ENCODE measurements at regions not wholly inside any gene's neighbourhood (a gene's known extent, or its start where the extent isn't known, plus 50 kb on each side); places are given as distances from the start of the nearest gene placed in this dataset.

DNA sequence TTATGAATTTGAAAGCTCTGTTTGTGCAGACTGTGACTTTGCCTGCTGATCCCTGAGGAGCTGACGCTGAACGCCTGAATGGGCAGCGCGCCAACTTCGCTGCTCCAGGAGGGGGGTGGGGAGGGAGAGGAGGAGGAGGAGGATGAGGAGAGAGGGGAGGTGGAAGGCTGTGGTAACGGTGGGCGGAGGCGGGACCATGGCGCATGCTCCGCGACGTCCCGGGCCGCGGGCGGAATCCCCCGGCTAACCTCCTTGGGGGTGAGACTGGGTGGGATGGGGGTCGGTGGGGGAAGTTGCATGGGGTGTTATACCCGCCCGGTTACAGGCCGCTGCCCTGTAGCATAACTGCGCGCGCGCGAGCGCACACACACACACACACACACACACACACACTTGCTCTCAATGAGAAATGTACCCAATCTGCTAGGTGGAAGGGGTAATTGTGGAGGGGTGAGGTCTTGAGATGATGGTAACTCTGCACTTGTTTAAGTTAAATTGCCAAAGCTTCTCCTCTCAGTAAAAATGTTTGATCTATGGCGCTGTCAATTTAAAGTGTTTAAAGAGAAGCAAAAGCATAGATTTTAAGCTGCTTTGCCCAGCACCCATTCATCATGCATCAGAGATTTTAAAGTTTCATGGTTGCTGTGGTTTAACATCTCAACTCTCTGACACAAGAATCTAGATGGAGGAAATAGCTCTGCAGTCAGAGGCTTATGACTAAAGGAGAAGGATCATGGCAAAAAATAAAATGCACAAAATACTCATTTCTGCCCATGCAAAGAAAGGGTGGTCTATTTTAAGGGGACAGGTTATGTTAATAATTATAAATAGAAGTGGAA, 76.6 kb upstream of the TBCA start:
- Histone ChIP-seq H3K27ac (ENCODE audit: low read length) (no peak overlapping the region), H3K4me1 (ENCODE audit: control insufficient read depth, insufficient read depth, low read length) (peaks cover 5% of the 10 kb centered on the region), H3K36me3 (ENCODE audit: control insufficient read depth in 2 of 2, insufficient read depth in 2 of 2, low read length in 2 of 2) (no peaks in the 10 kb centered on the region), H3K9me3 (ENCODE audit: control insufficient read depth in 2 of 2, low read length in 2 of 2) (no peaks in the 10 kb centered on the region), H3K4me3 (ENCODE audit: low read length in 2 of 2) (peak overlapping the region; percentile 80 to 86), H3K27me3 (ENCODE audit: control insufficient read depth in 1 of 2, insufficient read depth in 2 of 2, low read length in 2 of 2) (no peaks in the 10 kb centered on the region), H3K9ac (ENCODE audit: low read length in 2 of 2) (peak overlapping the region; percentile 21 to 63)

DNA sequence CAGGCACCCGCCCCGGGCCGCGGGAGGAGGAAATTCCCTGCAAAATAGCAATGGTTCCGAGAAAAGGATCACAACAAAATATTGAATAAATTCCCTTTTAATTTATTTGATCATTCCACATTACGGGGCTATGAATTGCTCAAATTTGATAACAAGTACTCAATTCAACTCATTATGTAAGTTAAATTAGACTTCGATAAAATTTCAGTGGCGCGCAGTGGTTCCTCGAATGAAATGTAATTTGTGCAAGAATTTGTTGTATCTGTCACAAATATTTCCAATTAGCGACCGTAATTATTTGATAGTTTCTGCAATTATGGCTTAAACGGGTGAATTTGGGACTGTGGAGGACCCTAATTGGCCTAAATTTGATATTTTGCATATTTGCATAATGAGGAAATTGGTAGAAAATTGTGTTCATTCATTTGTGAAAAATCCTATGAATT, 76.0 kb upstream of the TBCA start:
- H3K9me3 ChIP-seq (ENCODE audit: control insufficient read depth in 2 of 2, low read length in 2 of 2) = no peaks in the 10 kb centered on the region
- H3K27ac ChIP-seq (ENCODE audit: low read length) = no peak overlapping the region
- no peaks in the 10 kb centered on the region for H3K36me3 ChIP-seq (ENCODE audit: control insufficient read depth in 2 of 2, insufficient read depth in 2 of 2, low read length in 2 of 2)
- peak overlapping the region; percentile 21 to 63 for H3K9ac ChIP-seq (ENCODE audit: low read length in 2 of 2)
- no peaks in the 10 kb centered on the region for H3K27me3 ChIP-seq (ENCODE audit: control insufficient read depth in 1 of 2, insufficient read depth in 2 of 2, low read length in 2 of 2)
- H3K4me1 ChIP-seq (ENCODE audit: control insufficient read depth, insufficient read depth, low read length) = peaks cover 5% of the 10 kb centered on the region
- peak overlapping the region; percentile 80 to 86 for H3K4me3 ChIP-seq (ENCODE audit: low read length in 2 of 2)

DNA sequence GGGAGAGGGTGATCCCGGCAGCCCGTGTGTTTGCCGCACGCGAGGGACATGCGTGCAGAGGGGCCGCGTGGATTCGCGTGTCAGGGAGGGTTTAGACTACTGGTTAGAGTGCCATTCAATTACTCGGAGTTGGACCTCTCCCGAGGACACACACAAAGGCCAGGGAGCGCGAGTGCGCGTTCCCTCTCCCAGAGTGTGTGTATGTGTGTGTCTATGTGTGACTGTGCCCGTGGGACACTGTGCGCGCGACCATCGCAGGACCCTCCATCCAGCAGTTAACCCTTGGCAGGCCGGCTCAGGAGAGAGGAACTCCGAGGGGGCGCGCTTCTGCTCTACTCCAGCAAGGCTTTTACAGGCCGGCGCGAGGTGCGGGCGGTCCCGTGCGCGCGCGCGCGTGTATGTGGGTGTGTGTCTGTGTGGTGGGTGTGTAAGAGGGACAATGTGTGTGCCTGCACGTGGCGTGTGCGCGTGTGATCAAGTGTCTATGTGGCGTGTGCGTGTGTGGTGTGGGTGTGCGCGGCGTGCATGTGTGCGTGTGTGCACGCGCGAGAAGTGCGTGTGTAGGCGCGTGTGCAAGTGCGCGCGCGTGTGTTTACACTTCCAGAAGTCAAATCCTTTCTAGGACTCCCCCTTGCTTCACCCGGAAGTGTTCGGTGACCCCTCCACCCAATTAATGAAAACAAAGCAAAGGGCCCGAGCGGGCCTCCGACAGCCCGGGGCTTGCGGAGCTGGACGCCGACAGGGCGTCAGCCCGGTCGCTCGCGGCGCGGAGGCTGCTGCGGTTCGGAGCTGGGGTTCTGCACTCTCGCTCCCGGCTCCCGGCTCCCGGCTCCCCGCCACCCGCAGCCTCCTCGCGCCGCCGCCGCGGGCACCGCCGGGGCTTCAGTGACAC, 75.3 kb upstream of the TBCA start:
- Histone ChIP-seq H3K27ac (ENCODE audit: low read length) (no peak overlapping the region), H3K4me1 (ENCODE audit: control insufficient read depth, insufficient read depth, low read length) (peaks cover 5% of the 10 kb centered on the region), H3K9ac (ENCODE audit: low read length in 2 of 2) (peak overlapping the region; percentile 36 to 63), H3K4me3 (ENCODE audit: low read length in 2 of 2) (peak overlapping the region; percentile 80 to 86), H3K9me3 (ENCODE audit: control insufficient read depth in 2 of 2, low read length in 2 of 2) (no peaks in the 10 kb centered on the region), H3K27me3 (ENCODE audit: control insufficient read depth in 1 of 2, insufficient read depth in 2 of 2, low read length in 2 of 2) (no peaks in the 10 kb centered on the region), H3K36me3 (ENCODE audit: control insufficient read depth in 2 of 2, insufficient read depth in 2 of 2, low read length in 2 of 2) (no peaks in the 10 kb centered on the region)

GRCh38 chr5:77850536-77851175, 74.5 kb upstream of the TBCA start:
- Histone ChIP-seq H3K4me3 (ENCODE audit: low read length in 2 of 2) (peak overlapping the region; percentile 80 to 86), H3K9me3 (ENCODE audit: control insufficient read depth in 2 of 2, low read length in 2 of 2) (no peaks in the 10 kb centered on the region), H3K27ac (ENCODE audit: low read length) (peak overlapping the region; percentile 55), H3K4me1 (ENCODE audit: control insufficient read depth, insufficient read depth, low read length) (peaks cover 5% of the 10 kb centered on the region), H3K36me3 (ENCODE audit: control insufficient read depth in 2 of 2, insufficient read depth in 2 of 2, low read length in 2 of 2) (no peaks in the 10 kb centered on the region), H3K27me3 (ENCODE audit: control insufficient read depth in 1 of 2, insufficient read depth in 2 of 2, low read length in 2 of 2) (no peaks in the 10 kb centered on the region), H3K9ac (ENCODE audit: low read length in 2 of 2) (peak overlapping the region; percentile 21 to 63)

GRCh38 chr5:77849308-77849900, 73.3 kb upstream of the TBCA start:
- Histone ChIP-seq H3K27ac (ENCODE audit: low read length) (no peak overlapping the region), H3K4me1 (ENCODE audit: control insufficient read depth, insufficient read depth, low read length) (peaks cover 12% of the 10 kb centered on the region), H3K9ac (ENCODE audit: low read length in 2 of 2) (no peak overlapping the region), H3K36me3 (ENCODE audit: control insufficient read depth in 2 of 2, insufficient read depth in 2 of 2, low read length in 2 of 2) (no peaks in the 10 kb centered on the region), H3K9me3 (ENCODE audit: control insufficient read depth in 2 of 2, low read length in 2 of 2) (no peaks in the 10 kb centered on the region), H3K27me3 (ENCODE audit: control insufficient read depth in 1 of 2, insufficient read depth in 2 of 2, low read length in 2 of 2) (no peaks in the 10 kb centered on the region), H3K4me3 (ENCODE audit: low read length in 2 of 2) (no peak overlapping the region)

DNA sequence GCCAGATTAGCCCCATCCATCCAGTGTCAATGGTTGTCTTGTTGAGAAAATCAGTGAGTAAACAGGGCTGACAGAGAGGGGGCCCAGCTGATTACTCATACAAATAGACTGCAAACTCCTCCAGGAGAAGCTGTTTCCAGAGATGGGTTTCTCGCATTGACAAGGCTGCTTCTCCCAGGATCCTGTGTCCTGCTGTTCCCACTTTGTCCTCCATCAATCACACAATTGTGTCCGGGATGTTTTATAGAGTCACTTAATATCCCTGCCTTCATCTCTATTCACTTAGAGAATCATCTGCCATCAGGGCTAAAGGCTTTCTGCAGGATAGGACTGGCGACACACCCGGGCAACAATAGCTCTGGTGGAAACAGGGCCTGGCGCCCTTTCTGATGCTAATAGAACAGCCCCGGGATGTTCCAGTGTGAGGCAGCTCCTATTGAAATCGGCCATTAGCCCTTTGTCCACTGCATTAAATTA, 71.7 kb upstream of the TBCA start:
- Histone ChIP-seq H3K4me1 (ENCODE audit: control insufficient read depth, insufficient read depth, low read length) (peaks cover 20% of the 10 kb centered on the region), H3K36me3 (ENCODE audit: control insufficient read depth in 2 of 2, insufficient read depth in 2 of 2, low read length in 2 of 2) (no peaks in the 10 kb centered on the region), H3K27ac (ENCODE audit: low read length) (no peak overlapping the region), H3K9ac (ENCODE audit: low read length in 2 of 2) (no peak overlapping the region), H3K9me3 (ENCODE audit: control insufficient read depth in 2 of 2, low read length in 2 of 2) (no peaks in the 10 kb centered on the region), H3K27me3 (ENCODE audit: control insufficient read depth in 1 of 2, insufficient read depth in 2 of 2, low read length in 2 of 2) (no peaks in the 10 kb centered on the region), H3K4me3 (ENCODE audit: low read length in 2 of 2) (no peak overlapping the region)

- H3K36me3 ChIP-seq (ENCODE audit: control insufficient read depth in 2 of 2, insufficient read depth in 2 of 2, low read length in 2 of 2) = no peaks in the 10 kb centered on the region
- H3K9ac ChIP-seq (ENCODE audit: low read length in 2 of 2) = no peak overlapping the region
- no peaks in the 10 kb centered on the region for H3K27me3 ChIP-seq (ENCODE audit: control insufficient read depth in 1 of 2, insufficient read depth in 2 of 2, low read length in 2 of 2)
- no peak overlapping the region for H3K27ac ChIP-seq (ENCODE audit: low read length)
- H3K4me3 ChIP-seq (ENCODE audit: low read length in 2 of 2) = no peak overlapping the region
- H3K4me1 ChIP-seq (ENCODE audit: control insufficient read depth, insufficient read depth, low read length) = peaks cover 20% of the 10 kb centered on the region
- no peaks in the 10 kb centered on the region for H3K9me3 ChIP-seq (ENCODE audit: control insufficient read depth in 2 of 2, low read length in 2 of 2)
Observed at GRCh38 chr5:77847129-77847460, 71.0 kb upstream of the TBCA start.

- H3K4me1 ChIP-seq (ENCODE audit: control insufficient read depth, insufficient read depth, low read length) = peaks cover 20% of the 10 kb centered on the region
- no peak overlapping the region for H3K4me3 ChIP-seq (ENCODE audit: low read length in 2 of 2)
- H3K27me3 ChIP-seq (ENCODE audit: control insufficient read depth in 1 of 2, insufficient read depth in 2 of 2, low read length in 2 of 2) = peaks cover 0 to 3% of the 10 kb centered on the region in 2 donors
- H3K9me3 ChIP-seq (ENCODE audit: control insufficient read depth in 2 of 2, low read length in 2 of 2) = no peaks in the 10 kb centered on the region
- H3K9ac ChIP-seq (ENCODE audit: low read length in 2 of 2) = no peak overlapping the region
- H3K36me3 ChIP-seq (ENCODE audit: control insufficient read depth in 2 of 2, insufficient read depth in 2 of 2, low read length in 2 of 2) = no peaks in the 10 kb centered on the region
- no peak overlapping the region for H3K27ac ChIP-seq (ENCODE audit: low read length)
Observed at GRCh38 chr5:77846422-77847128, 70.4 kb upstream of the TBCA start.

- Histone ChIP-seq H3K27me3 (ENCODE audit: control insufficient read depth in 1 of 2, insufficient read depth in 2 of 2, low read length in 2 of 2) (peaks cover 0 to 4% of the 10 kb centered on the region in 2 donors), H3K9me3 (ENCODE audit: control insufficient read depth in 2 of 2, low read length in 2 of 2) (no peaks in the 10 kb centered on the region), H3K4me1 (ENCODE audit: control insufficient read depth, insufficient read depth, low read length) (peaks cover 14% of the 10 kb centered on the region), H3K27ac (ENCODE audit: low read length) (no peak overlapping the region), H3K9ac (ENCODE audit: low read length in 2 of 2) (no peak overlapping the region), H3K4me3 (ENCODE audit: low read length in 2 of 2) (peak overlapping the region; percentile 78 to 83), H3K36me3 (ENCODE audit: control insufficient read depth in 2 of 2, insufficient read depth in 2 of 2, low read length in 2 of 2) (no peaks in the 10 kb centered on the region)
Observed at GRCh38 chr5:77845324-77845646, 69.1 kb upstream of the TBCA start.
